ENCODE measurements at regions not wholly inside any gene's neighbourhood (a gene's known extent, or its start where the extent isn't known, plus 50 kb on each side); places are given as distances from the start of the nearest gene placed in this dataset.

- H3K9me2 ChIP-seq (ENCODE audit: insufficient read depth), result no peaks in the 10 kb centered on the region
- no peak for DNase-seq
- no TSS peak for BruUV-seq (replicated peaks)
- H3K9me3 ChIP-seq (ENCODE audit: insufficient read depth, low read depth), result no peaks in the 10 kb centered on the region
- H3F3A ChIP-seq (ENCODE audit: insufficient read depth, low read depth), result no peaks in the 10 kb centered on the region
- H4K20me1 ChIP-seq (ENCODE audit: insufficient read depth), result no peaks in the 10 kb centered on the region
- H3K4me3 ChIP-seq, result no peak overlapping the region
- no peaks in the 10 kb centered on the region for H3K79me2 ChIP-seq (ENCODE audit: low read depth)
- CTCF ChIA-PET, result no interaction called here
- POLR2A ChIA-PET (ENCODE audit: unreplicated experiment), result no interaction called here
- no peaks in the 10 kb centered on the region for H3K27me3 ChIP-seq (ENCODE audit: insufficient read depth, low read depth)
- H3K36me3 ChIP-seq (ENCODE audit: low read depth), result no peaks in the 10 kb centered on the region
- no peak overlapping the region for H2AFZ ChIP-seq
- no peak overlapping the region for H3K27ac ChIP-seq
- H3K4me1 ChIP-seq (replicated peaks; ENCODE audit: insufficient read depth), result no peaks in the 10 kb centered on the region
- TF ChIP-seq EZH2 (IDR thresholded peaks at IDR 0.05; ENCODE audit: low read depth) (no peak), CTCF (conservative IDR thresholded peaks at IDR 0.05) (no peak)
- no peak overlapping the region for H3K4me2 ChIP-seq
- intact Hi-C loops (cut with micrococcal nuclease; ENCODE audit: unreplicated experiment), result no loop called here
These were observed 68.0 kb upstream of the MAGED1 start for GRCh38 chrX:51825436-51825835.

GRCh38 chrX:51834076-51834475, 59.3 kb upstream of the MAGED1 start:
- no peak for DNase-seq
- POLR2A ChIA-PET (ENCODE audit: unreplicated experiment), result no interaction called here
- BruUV-seq (replicated peaks), result no TSS peak

GRCh38 chrX:51836823-51837222, 56.6 kb upstream of the MAGED1 start:
- POLR2A ChIA-PET (ENCODE audit: unreplicated experiment), result no interaction called here

More at GRCh38 chrX:51834076-51834475, 59.3 kb upstream of the MAGED1 start:
- Histone ChIP-seq H2AFZ (no peak overlapping the region), H3K79me2 (ENCODE audit: low read depth) (no peaks in the 10 kb centered on the region), H3F3A (ENCODE audit: insufficient read depth, low read depth) (no peaks in the 10 kb centered on the region), H4K20me1 (ENCODE audit: insufficient read depth) (no peaks in the 10 kb centered on the region), H3K27me3 (ENCODE audit: insufficient read depth, low read depth) (no peaks in the 10 kb centered on the region), H3K4me3 (no peak overlapping the region), H3K36me3 (ENCODE audit: low read depth) (no peaks in the 10 kb centered on the region), H3K9me3 (ENCODE audit: insufficient read depth, low read depth) (no peaks in the 10 kb centered on the region), H3K4me2 (no peak overlapping the region), H3K4me1 (replicated peaks; ENCODE audit: insufficient read depth) (no peaks in the 10 kb centered on the region), H3K27ac (no peak overlapping the region), H3K9me2 (ENCODE audit: insufficient read depth) (no peaks in the 10 kb centered on the region)
- intact Hi-C loops (cut with micrococcal nuclease; ENCODE audit: unreplicated experiment), result loop anchor here (10.0 kb wide), 1 partner anchor 59 kb away; no protein-coding TSS in a partner anchor
- CTCF ChIA-PET, result no interaction called here
- no peak for TF ChIP-seq CTCF (conservative IDR thresholded peaks at IDR 0.05)
- no peak for TF ChIP-seq EZH2 (IDR thresholded peaks at IDR 0.05; ENCODE audit: low read depth)

More at GRCh38 chrX:51836823-51837222, 56.6 kb upstream of the MAGED1 start:
- H3K4me2 ChIP-seq, result no peak overlapping the region
- H3K9me2 ChIP-seq (ENCODE audit: insufficient read depth), result no peaks in the 10 kb centered on the region
- no peaks in the 10 kb centered on the region for H4K20me1 ChIP-seq (ENCODE audit: insufficient read depth)
- DNase-seq, result no peak
- intact Hi-C loops (cut with micrococcal nuclease; ENCODE audit: unreplicated experiment), result loop anchor here (10.0 kb wide), 1 partner anchor 62 kb away; no protein-coding TSS in a partner anchor
- H3K27me3 ChIP-seq (ENCODE audit: insufficient read depth, low read depth), result no peaks in the 10 kb centered on the region
- H3K4me1 ChIP-seq (replicated peaks; ENCODE audit: insufficient read depth), result no peaks in the 10 kb centered on the region
- BruUV-seq (replicated peaks), result no TSS peak
- no peaks in the 10 kb centered on the region; the same call in 1 of the 2 replicates for H3K9me3 ChIP-seq (ENCODE audit: insufficient read depth, low read depth)
- no peaks in the 10 kb centered on the region for H3K36me3 ChIP-seq (ENCODE audit: low read depth)
- no peak overlapping the region for H2AFZ ChIP-seq
- CTCF ChIA-PET, result no interaction called here
- no peaks in the 10 kb centered on the region for H3K79me2 ChIP-seq (ENCODE audit: low read depth)
- H3K4me3 ChIP-seq, result no peak overlapping the region
- H3K27ac ChIP-seq, result no peak overlapping the region
- no peaks in the 10 kb centered on the region for H3F3A ChIP-seq (ENCODE audit: insufficient read depth, low read depth)
- no peak for TF ChIP-seq CTCF (conservative IDR thresholded peaks at IDR 0.05)
- no peak for TF ChIP-seq EZH2 (IDR thresholded peaks at IDR 0.05; ENCODE audit: low read depth)

Measured in PC-9 (cell line).